ENCODE measurements at regions not wholly inside any gene's neighbourhood (a gene's known extent, or its start where the extent isn't known, plus 50 kb on each side); places are given as distances from the start of the nearest gene placed in this dataset.

DNA sequence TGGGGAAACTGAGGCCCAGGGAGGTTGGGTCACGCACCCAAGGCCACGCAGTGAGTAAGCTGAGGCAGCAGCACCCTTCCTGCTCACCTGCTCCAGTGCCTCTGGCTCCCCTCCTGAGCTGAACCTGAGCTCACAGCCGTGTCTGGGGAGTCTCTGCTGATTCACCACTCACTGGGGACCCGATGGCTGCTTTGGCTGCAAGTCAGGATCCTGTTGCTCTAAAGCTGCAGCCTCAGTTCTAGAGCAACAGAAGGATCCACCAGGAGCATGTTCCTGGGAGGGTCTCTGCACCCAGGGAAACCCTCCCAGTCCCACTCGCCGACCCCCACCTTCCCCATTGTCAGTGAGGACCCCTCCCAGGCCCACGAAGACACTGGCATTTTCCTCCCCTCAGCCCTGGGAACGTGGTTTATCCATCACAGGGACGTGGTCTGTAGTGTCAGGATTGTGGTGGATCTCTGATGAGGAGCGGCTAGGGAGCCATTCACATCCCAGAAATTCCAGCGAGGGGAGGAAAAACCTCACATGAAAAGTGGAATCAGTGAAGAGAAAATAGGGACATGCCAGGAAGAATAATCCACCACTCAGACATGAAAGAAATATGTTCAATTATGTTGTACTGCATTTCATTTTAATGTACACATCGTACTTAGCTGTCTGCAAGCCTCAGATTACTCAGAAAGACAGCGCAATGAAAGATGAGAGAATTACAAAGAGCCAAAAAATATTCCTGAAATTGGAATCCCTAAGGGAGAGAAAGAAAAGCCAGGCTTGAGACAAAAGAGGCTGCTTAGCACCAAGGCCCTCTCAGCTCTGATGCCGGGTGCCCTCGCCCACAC lies 447.2 kb downstream of the MATN1 start:
- ChIA-PET CTCF (no interaction called here), RAD21 (ENCODE audit: low non-redundant PET in 1 of 2, low total read pairs in 2 of 2, uncharacterized antibody in 2 of 2, unreplicated experiment in 2 of 2) (no interaction called here), POLR2A (no interaction called here)
- Histone ChIP-seq H3K4me2 (ENCODE audit: low read length) (no peak overlapping the region), H3K4me1 (ENCODE audit: control insufficient read depth in 1 of 2, insufficient read depth in 2 of 2, low read length in 2 of 2) (no peaks in the 10 kb centered on the region), H3K9ac (ENCODE audit: low read length) (no peak overlapping the region), H3K36me3 (ENCODE audit: control insufficient read depth in 1 of 2, insufficient read depth in 2 of 2, low read length in 2 of 2) (no peaks in the 10 kb centered on the region), H4K20me1 (ENCODE audit: insufficient read depth) (no peaks in the 10 kb centered on the region), H3K79me2 (ENCODE audit: insufficient read depth, low read length) (no peaks in the 10 kb centered on the region), H3K9me3 (ENCODE audit: control insufficient read depth in 1 of 2, insufficient read depth in 1 of 2, low read depth in 1 of 2, low read length in 2 of 2) (no peaks in the 10 kb centered on the region), H3K27ac (ENCODE audit: low read depth, low read length) (no peak overlapping the region), H2AFZ (ENCODE audit: low read depth, low read length, poor library complexity, severe bottlenecking) (no peak overlapping the region), H3K27me3 (ENCODE audit: insufficient read depth, low read length) (peaks cover 51% of the 10 kb centered on the region), H3K9me2 (ENCODE audit: insufficient read depth) (no peaks in the 10 kb centered on the region), H3K4me3 (replicated peaks in 1 of 2; ENCODE audit: low read depth in 1 of 2, low read length in 2 of 2) (no peak overlapping the region)
- ATAC-seq: no peak
- DNase-seq (ENCODE audit: low read depth, low spot score): no peak
- TF ChIP-seq EZH2 (IDR thresholded peaks at IDR 0.05): no peak
- no peak for TF ChIP-seq SP1 (IDR thresholded peaks at IDR 0.05; ENCODE audit: low read depth)
- TF ChIP-seq EZH2phosphoT487 (IDR thresholded peaks at IDR 0.05; ENCODE audit: borderline replicate concordance): no peak
- TF ChIP-seq FOSL1 (IDR thresholded peaks at IDR 0.05; ENCODE audit: low read depth): no peak
- no peak for TF ChIP-seq ELF1 (IDR thresholded peaks at IDR 0.05; ENCODE audit: borderline replicate concordance, low read depth)
- TF ChIP-seq SIN3A (IDR thresholded peaks at IDR 0.05; ENCODE audit: low read depth): no peak
- TF ChIP-seq JUND (IDR thresholded peaks at IDR 0.05): no peak
- no peak for TF ChIP-seq EGR1 (IDR thresholded peaks at IDR 0.05; ENCODE audit: low read depth)
- TF ChIP-seq, protein P1, sequence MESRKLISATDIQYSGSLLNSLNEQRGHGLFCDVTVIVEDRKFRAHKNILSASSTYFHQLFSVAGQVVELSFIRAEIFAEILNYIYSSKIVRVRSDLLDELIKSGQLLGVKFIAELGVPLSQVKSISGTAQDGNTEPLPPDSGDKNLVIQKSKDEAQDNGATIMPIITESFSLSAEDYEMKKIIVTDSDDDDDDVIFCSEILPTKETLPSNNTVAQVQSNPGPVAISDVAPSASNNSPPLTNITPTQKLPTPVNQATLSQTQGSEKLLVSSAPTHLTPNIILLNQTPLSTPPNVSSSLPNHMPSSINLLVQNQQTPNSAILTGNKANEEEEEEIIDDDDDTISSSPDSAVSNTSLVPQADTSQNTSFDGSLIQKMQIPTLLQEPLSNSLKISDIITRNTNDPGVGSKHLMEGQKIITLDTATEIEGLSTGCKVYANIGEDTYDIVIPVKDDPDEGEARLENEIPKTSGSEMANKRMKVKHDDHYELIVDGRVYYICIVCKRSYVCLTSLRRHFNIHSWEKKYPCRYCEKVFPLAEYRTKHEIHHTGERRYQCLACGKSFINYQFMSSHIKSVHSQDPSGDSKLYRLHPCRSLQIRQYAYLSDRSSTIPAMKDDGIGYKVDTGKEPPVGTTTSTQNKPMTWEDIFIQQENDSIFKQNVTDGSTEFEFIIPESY (IDR thresholded peaks at IDR 0.05; ENCODE audit: extremely low read depth, insufficient replicate concordance, low read length): no peak
- no peak for TF ChIP-seq TCF7L2 (IDR thresholded peaks at IDR 0.05; ENCODE audit: borderline replicate concordance, extremely low read depth, insufficient read depth, insufficient read length)
- no peak for TF ChIP-seq ZFX (IDR thresholded peaks at IDR 0.05)
- no peak for TF ChIP-seq CEBPB (IDR thresholded peaks at IDR 0.05; ENCODE audit: low read depth)
- no peak for TF ChIP-seq RAD21 (IDR thresholded peaks at IDR 0.05; ENCODE audit: low read depth)
- no peak for TF ChIP-seq ZNF274 (IDR thresholded peaks at IDR 0.05; ENCODE audit: low read depth, low read length)
- intact Hi-C loops (cut with micrococcal nuclease): no loop called here
- BruUV-seq (replicated peaks): no TSS peak

Data from HCT116 (cell line).